Smooth muscle cell (in vitro differentiated cells): ENCODE measurements at regions not wholly inside any gene's neighbourhood (a gene's known extent, or its start where the extent isn't known, plus 50 kb on each side); places are given as distances from the start of the nearest gene placed in this dataset.

Source experiments
- DNase-seq: peaks from one replicate; lab custom pipeline; 2025; ENCODE audit not compliant: unreplicated experiment; lab: John Stamatoyannopoulos, UW
- H2AFZ ChIP-seq: fragments of 200-600 bp; sonication (generic); 2 replicates; pipeline ENCODE4 v1.6.0; 2016; ENCODE audit warnings: antibody characterized with exemption, low read depth, mild to moderate bottlenecking
- H3F3A ChIP-seq: fragments of 200-600 bp; sonication (generic); 2 replicates; pipeline ENCODE4 v1.6.0; 2017; ENCODE audit warnings: antibody characterized with exemption, low read depth
- H3K27ac ChIP-seq: fragments of 200-600 bp; sonication (generic); 2 replicates; pipeline ENCODE4 v1.5.1; 2016; ENCODE audit warnings: low read depth, mild to moderate bottlenecking
- H3K27me3 ChIP-seq: fragments of 200-600 bp; sonication (generic); 2 replicates; pipeline ENCODE4 v1.6.1; 2016; ENCODE audit warnings: low read depth, mild to moderate bottlenecking
- H3K36me3 ChIP-seq: fragments of 200-600 bp; sonication (generic); 2 replicates; pipeline ENCODE4 v1.5.1; 2016; ENCODE audit warnings: low read depth
- H3K4me1 ChIP-seq: fragments of 200-600 bp; sonication (generic); 2 replicates; pipeline ENCODE4 v1.5.1; 2016; ENCODE audit warnings: low read depth
- H3K4me2 ChIP-seq: fragments of 200-600 bp; sonication (generic); 2 replicates; pipeline ENCODE4 v1.6.0; 2016; ENCODE audit warnings: mild to moderate bottlenecking
- H3K4me3 ChIP-seq: fragments of 200-600 bp; sonication (generic); 2 replicates; pipeline ENCODE4 v1.5.1; 2016; ENCODE audit warnings: mild to moderate bottlenecking
- H3K79me2 ChIP-seq: fragments of 200-600 bp; sonication (generic); 2 replicates; pipeline ENCODE4 v1.6.0; 2016; ENCODE audit warnings: low read depth, mild to moderate bottlenecking
- H3K9ac ChIP-seq: fragments of 200-600 bp; sonication (generic); 2 replicates; pipeline ENCODE4 v1.6.0; 2016; ENCODE audit warnings: low read depth
- H3K9me3 ChIP-seq: fragments of 200-600 bp; sonication (generic); replicated peaks from 2 replicates; pipeline ENCODE4 v1.5.1; 2016; ENCODE audit warnings: low read depth
- H4K20me1 ChIP-seq: fragments of 200-600 bp; sonication (generic); 2 replicates; pipeline ENCODE4 v1.6.0; 2016; ENCODE audit warnings: low read depth
- WGBS: methylation state at CpG from one replicate; pipeline ENCODE4 v1.1.7; 2016; ENCODE audit warnings: low lambda C conversion rate; 5-methylcytosine and 5-hydroxymethylcytosine counted together
- TF ChIP-seq, protein P1 (sequence below): fragments of 200-600 bp; sonication (generic); IDR thresholded peaks from 2 replicates; pipeline ENCODE4 v1.5.1; 2017; ENCODE audit warnings: borderline replicate concordance, mild to moderate bottlenecking, antibody characterized with exemption; ENCODE audit not compliant: insufficient read depth, poor library complexity, severe bottlenecking

DNA sequence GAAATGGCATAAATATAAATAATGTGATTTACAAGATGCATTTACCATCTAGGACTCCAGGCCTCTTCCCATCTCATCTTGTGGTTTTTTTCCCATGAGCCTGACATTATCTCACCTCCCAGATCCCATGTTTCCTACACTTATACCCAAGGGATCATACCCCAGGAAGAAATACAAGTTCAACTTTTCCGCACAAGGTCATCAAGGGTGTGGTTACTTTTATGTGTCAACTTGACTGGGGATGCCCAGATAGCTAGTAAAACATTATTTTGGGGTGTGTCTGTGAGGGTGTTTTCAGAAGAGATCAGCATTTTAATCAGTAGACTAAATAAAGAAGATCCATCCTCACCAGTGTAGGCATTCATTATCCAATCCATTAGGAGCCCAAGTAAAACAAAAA, 176.3 kb upstream of the TNFAIP3 start:
- Histone ChIP-seq H3K27ac (no peak overlapping the region), H2AFZ (no peak overlapping the region), H3K4me1 (no peaks in the 10 kb centered on the region), H3K9me3 (no peaks in the 10 kb centered on the region), H3K27me3 (no peaks in the 10 kb centered on the region), H4K20me1 (no peaks in the 10 kb centered on the region), H3K4me3 (no peak overlapping the region), H3K9ac (no peak overlapping the region), H3K36me3 (no peaks in the 10 kb centered on the region), H3F3A (no peaks in the 10 kb centered on the region), H3K4me2 (no peak overlapping the region), H3K79me2 (no peaks in the 10 kb centered on the region)
- no peak for DNase-seq
- TF ChIP-seq, protein P1, sequence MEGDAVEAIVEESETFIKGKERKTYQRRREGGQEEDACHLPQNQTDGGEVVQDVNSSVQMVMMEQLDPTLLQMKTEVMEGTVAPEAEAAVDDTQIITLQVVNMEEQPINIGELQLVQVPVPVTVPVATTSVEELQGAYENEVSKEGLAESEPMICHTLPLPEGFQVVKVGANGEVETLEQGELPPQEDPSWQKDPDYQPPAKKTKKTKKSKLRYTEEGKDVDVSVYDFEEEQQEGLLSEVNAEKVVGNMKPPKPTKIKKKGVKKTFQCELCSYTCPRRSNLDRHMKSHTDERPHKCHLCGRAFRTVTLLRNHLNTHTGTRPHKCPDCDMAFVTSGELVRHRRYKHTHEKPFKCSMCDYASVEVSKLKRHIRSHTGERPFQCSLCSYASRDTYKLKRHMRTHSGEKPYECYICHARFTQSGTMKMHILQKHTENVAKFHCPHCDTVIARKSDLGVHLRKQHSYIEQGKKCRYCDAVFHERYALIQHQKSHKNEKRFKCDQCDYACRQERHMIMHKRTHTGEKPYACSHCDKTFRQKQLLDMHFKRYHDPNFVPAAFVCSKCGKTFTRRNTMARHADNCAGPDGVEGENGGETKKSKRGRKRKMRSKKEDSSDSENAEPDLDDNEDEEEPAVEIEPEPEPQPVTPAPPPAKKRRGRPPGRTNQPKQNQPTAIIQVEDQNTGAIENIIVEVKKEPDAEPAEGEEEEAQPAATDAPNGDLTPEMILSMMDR, result no peak
- WGBS, result 100% methylated on average over 1 of the region's 1 CpG

DNA sequence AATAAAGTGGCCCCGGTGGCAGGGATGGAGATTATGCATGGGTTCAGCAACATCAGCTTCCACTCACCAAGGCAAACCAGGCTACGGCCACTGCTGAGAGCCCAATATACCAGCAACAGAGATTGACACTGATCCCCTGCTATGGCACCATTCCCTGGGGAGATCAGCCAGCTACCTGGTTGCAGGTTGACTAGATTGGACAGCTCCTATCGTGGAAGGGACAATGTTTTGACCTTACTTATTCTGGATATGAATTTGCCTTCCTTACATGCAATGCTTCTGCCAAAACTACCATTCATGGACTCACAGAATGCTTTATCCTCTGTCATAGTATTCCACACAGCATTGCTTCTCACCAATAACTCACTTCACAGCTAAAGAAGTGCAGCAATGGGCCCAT, 174.8 kb upstream of the TNFAIP3 start:
- Histone ChIP-seq H3K27ac (no peak overlapping the region), H3K9me3 (no peaks in the 10 kb centered on the region), H3K27me3 (no peaks in the 10 kb centered on the region), H3F3A (peaks cover 6% of the 10 kb centered on the region), H2AFZ (no peak overlapping the region), H4K20me1 (no peaks in the 10 kb centered on the region), H3K4me2 (no peak overlapping the region), H3K9ac (no peak overlapping the region), H3K36me3 (no peaks in the 10 kb centered on the region), H3K4me1 (peaks cover 8% of the 10 kb centered on the region), H3K79me2 (no peaks in the 10 kb centered on the region), H3K4me3 (no peak overlapping the region)
- TF ChIP-seq, protein P1, result no peak
- no peak for DNase-seq
- 98% methylated on average over 3 of the region's 3 CpGs for WGBS

DNA sequence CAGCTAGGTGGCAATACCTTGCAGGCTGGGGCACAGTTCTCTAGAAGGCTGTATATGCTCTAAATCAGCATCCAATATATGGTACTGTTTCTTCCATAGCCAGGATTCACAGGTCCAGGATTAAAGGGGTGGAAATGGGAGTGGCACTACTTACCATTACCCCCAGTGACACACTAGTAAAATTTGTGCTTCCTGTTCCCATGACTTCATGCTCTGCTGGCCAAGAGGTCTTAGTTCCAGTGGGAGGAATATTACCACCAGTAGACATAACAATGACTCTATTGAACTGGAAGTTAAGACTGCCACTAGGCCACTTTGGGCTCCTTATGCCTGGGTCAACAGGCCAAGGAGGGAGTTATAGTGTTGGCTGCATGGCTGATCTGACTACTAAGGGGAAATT, 174.3 kb upstream of the TNFAIP3 start:
- no peak overlapping the region for H2AFZ ChIP-seq
- H3K4me2 ChIP-seq, result no peak overlapping the region
- no peaks in the 10 kb centered on the region for H3K36me3 ChIP-seq
- DNase-seq, result no peak
- no peaks in the 10 kb centered on the region for H3K79me2 ChIP-seq
- TF ChIP-seq, protein P1, result no peak
- no peak overlapping the region for H3K9ac ChIP-seq
- no peak overlapping the region for H3K4me3 ChIP-seq
- H3K27ac ChIP-seq, result no peak overlapping the region
- H3K27me3 ChIP-seq, result no peaks in the 10 kb centered on the region
- H3K4me1 ChIP-seq, result peaks cover 13% of the 10 kb centered on the region
- peaks cover 8% of the 10 kb centered on the region for H3F3A ChIP-seq
- no peaks in the 10 kb centered on the region for H4K20me1 ChIP-seq
- H3K9me3 ChIP-seq, result no peaks in the 10 kb centered on the region

DNA sequence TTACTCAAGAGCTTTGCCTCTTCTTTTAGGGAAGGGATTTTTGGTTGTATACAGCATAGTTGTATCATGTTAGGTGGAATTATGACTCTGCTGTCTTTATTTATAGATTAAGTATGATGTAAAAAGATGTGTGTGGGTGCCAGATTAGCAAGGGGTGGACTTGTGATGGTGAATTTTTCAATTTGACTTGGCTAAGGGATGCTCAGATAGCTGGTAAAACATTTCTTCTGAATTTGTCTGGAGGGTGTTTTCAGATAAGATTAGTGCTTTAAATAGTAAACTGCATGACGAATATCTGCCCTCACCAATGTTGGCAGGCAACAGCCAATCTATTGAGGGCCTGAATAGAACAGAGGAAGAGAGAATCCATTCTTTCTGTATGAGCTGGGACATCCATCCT, 173.3 kb upstream of the TNFAIP3 start:
- no peak overlapping the region for H2AFZ ChIP-seq
- no peaks in the 10 kb centered on the region for H3K79me2 ChIP-seq
- peaks cover 12% of the 10 kb centered on the region for H3F3A ChIP-seq
- H4K20me1 ChIP-seq, result no peaks in the 10 kb centered on the region
- H3K27me3 ChIP-seq, result no peaks in the 10 kb centered on the region
- H3K4me3 ChIP-seq, result no peak overlapping the region
- no peak overlapping the region for H3K4me2 ChIP-seq
- TF ChIP-seq, protein P1, result no peak
- H3K4me1 ChIP-seq, result peaks cover 18% of the 10 kb centered on the region
- no peaks in the 10 kb centered on the region for H3K36me3 ChIP-seq
- H3K27ac ChIP-seq, result no peak overlapping the region
- no peak for DNase-seq
- no peaks in the 10 kb centered on the region for H3K9me3 ChIP-seq
- no peak overlapping the region for H3K9ac ChIP-seq
- 62% methylated on average over 1 of the region's 1 CpG for WGBS
